PC-9 (cell line): ENCODE measurements at regions not wholly inside any gene's neighbourhood (a gene's known extent, or its start where the extent isn't known, plus 50 kb on each side); places are given as distances from the start of the nearest gene placed in this dataset.

ENCODE experiments used
- BruUV-seq: library from RNA; stranded (reverse); fragments of 400-500 nt; replicated peaks from 2 replicates; lab custom pipeline; 2021; lab: Mats Ljungman, UMichigan
- CTCF ChIA-PET: fragments of 300-600 bp; sonication (Branson Sonifier 250); formaldehyde crosslinking; loops from one replicate; lab custom pipeline; 2022; ENCODE audit warnings: antibody characterized with exemption; lab: Charles Lee
- POLR2A ChIA-PET: fragments of 300-600 bp; sonication (Branson Sonifier 250); formaldehyde crosslinking; loops from one replicate; lab custom pipeline; 2022; ENCODE audit warnings: antibody characterized with exemption; ENCODE audit not compliant: unreplicated experiment; lab: Charles Lee
- DNase-seq, 2 experiments: peaks; one replicate each; pipeline versions ENCODE4 v3.0.0 to v3.0.0-alpha.2; 2015 to 2022; ENCODE audit warnings: mixed read lengths in 1 of 2
- H2AFZ ChIP-seq: fragments of 200-600 bp; sonication (generic); 2 replicates; pipeline ENCODE4 v1.8.1; 2017; ENCODE audit warnings: antibody characterized with exemption
- H3F3A ChIP-seq: fragments of 200-600 bp; sonication (generic); 2 replicates; pipeline ENCODE4 v1.8.1; 2017; ENCODE audit warnings: antibody characterized with exemption, mild to moderate bottlenecking, low read depth; ENCODE audit not compliant: insufficient read depth
- H3K27ac ChIP-seq: fragments of 200-600 bp; sonication (generic); 2 replicates; pipeline ENCODE4 v1.6.1; 2016; ENCODE audit warnings: mixed run types
- H3K27me3 ChIP-seq: fragments of 200-600 bp; sonication (generic); 2 replicates; pipeline ENCODE4 v1.6.1; 2016; ENCODE audit warnings: low read depth, mixed run types; ENCODE audit not compliant: insufficient read depth
- H3K36me3 ChIP-seq: fragments of 200-600 bp; sonication (generic); 2 replicates; pipeline ENCODE4 v1.6.1; 2016; ENCODE audit warnings: low read depth, mixed run types
- H3K4me1 ChIP-seq: fragments of 200-600 bp; sonication (generic); replicated peaks from 2 replicates; pipeline ENCODE4 v1.6.1; 2016; ENCODE audit warnings: mixed run types; ENCODE audit not compliant: insufficient read depth
- H3K4me2 ChIP-seq: fragments of 200-600 bp; sonication (generic); 2 replicates; pipeline ENCODE4 v1.6.1; 2017; ENCODE audit warnings: mixed run types
- H3K4me3 ChIP-seq: fragments of 200-600 bp; sonication (generic); 2 replicates; pipeline ENCODE4 v1.6.1; 2016; ENCODE audit warnings: mixed run types
- H3K79me2 ChIP-seq: fragments of 200-600 bp; sonication (generic); 2 replicates; pipeline ENCODE4 v1.6.1; 2017; ENCODE audit warnings: low read depth, mixed run types
- H3K9me2 ChIP-seq: fragments of 200-600 bp; sonication (generic); 2 replicates; pipeline ENCODE4 v1.8.1; 2017; ENCODE audit warnings: mild to moderate bottlenecking; ENCODE audit not compliant: insufficient read depth
- H3K9me3 ChIP-seq: fragments of 200-600 bp; sonication (generic); 2 replicates; pipeline ENCODE4 v1.8.1; 2016; ENCODE audit warnings: low read depth; ENCODE audit not compliant: insufficient read depth
- H4K20me1 ChIP-seq: fragments of 200-600 bp; sonication (generic); 2 replicates; pipeline ENCODE4 v1.8.1; 2017; ENCODE audit not compliant: insufficient read depth
- CTCF ChIP-seq: fragments of 200-600 bp; sonication (generic); conservative IDR thresholded peaks from 2 replicates; pipeline ENCODE4 v1.6.1; 2017; ENCODE audit warnings: mixed run types, antibody characterized with exemption, mild to moderate bottlenecking, moderate library complexity
- EZH2 ChIP-seq: fragments of 200-600 bp; sonication (generic); IDR thresholded peaks from 2 replicates; pipeline ENCODE4 v1.8.0; 2017; ENCODE audit warnings: antibody characterized with exemption, low read depth
- intact Hi-C: fragments of 100-400 bp; cut with micrococcal nuclease; formaldehyde crosslinking; loops from one replicate; pipeline ENCODE4 v1.10.0; 2022; ENCODE audit not compliant: unreplicated experiment

GRCh38 chr18:41864216-41864615, 90.8 kb upstream of the PIK3C3 start:
- BruUV-seq: no TSS peak
- Histone ChIP-seq H3K36me3 (no peaks in the 10 kb centered on the region), H4K20me1 (no peaks in the 10 kb centered on the region), H3K79me2 (no peaks in the 10 kb centered on the region), H3F3A (no peaks in the 10 kb centered on the region), H3K27me3 (no peaks in the 10 kb centered on the region), H2AFZ (no peak overlapping the region), H3K4me3 (no peak overlapping the region), H3K27ac (no peak overlapping the region), H3K9me3 (no peaks in the 10 kb centered on the region), H3K9me2 (no peaks in the 10 kb centered on the region), H3K4me1 (no peaks in the 10 kb centered on the region), H3K4me2 (no peak overlapping the region)
- CTCF ChIA-PET: no interaction called here
- TF ChIP-seq CTCF: no peak
- no peak for TF ChIP-seq EZH2
- POLR2A ChIA-PET: no interaction called here
- intact Hi-C loops: no loop called here
- DNase-seq: no peak

GRCh38 chr18:41862921-41863320, 92.1 kb upstream of the PIK3C3 start:
- Histone ChIP-seq H3K27me3 (no peaks in the 10 kb centered on the region), H3K4me1 (no peaks in the 10 kb centered on the region), H3K36me3 (no peaks in the 10 kb centered on the region), H3K4me2 (no peak overlapping the region), H3K4me3 (no peak overlapping the region), H3K27ac (no peak overlapping the region), H4K20me1 (no peaks in the 10 kb centered on the region), H3K79me2 (no peaks in the 10 kb centered on the region), H3K9me2 (no peaks in the 10 kb centered on the region), H3K9me3 (no peaks in the 10 kb centered on the region), H3F3A (no peaks in the 10 kb centered on the region), H2AFZ (no peak overlapping the region)
- POLR2A ChIA-PET: no interaction called here
- TF ChIP-seq CTCF (no peak), EZH2 (no peak)
- no TSS peak for BruUV-seq
- intact Hi-C loops: no loop called here
- CTCF ChIA-PET: no interaction called here
- no peak for DNase-seq

- BruUV-seq: no TSS peak
- POLR2A ChIA-PET: no interaction called here
- no peaks in the 10 kb centered on the region for H3K36me3 ChIP-seq
Measured at GRCh38 chr18:41860987-41861386, 94.0 kb upstream of the PIK3C3 start.

More at GRCh38 chr18:41860987-41861386, 94.0 kb upstream of the PIK3C3 start:
- Histone ChIP-seq H3K4me3 (no peak overlapping the region), H3K9me2 (no peaks in the 10 kb centered on the region), H3K79me2 (no peaks in the 10 kb centered on the region), H3F3A (no peaks in the 10 kb centered on the region), H3K27me3 (no peaks in the 10 kb centered on the region), H2AFZ (no peak overlapping the region), H3K9me3 (no peaks in the 10 kb centered on the region), H3K4me1 (no peaks in the 10 kb centered on the region), H4K20me1 (no peaks in the 10 kb centered on the region), H3K27ac (no peak overlapping the region), H3K4me2 (no peak overlapping the region)
- DNase-seq: no peak
- CTCF ChIA-PET: no interaction called here
- TF ChIP-seq EZH2 (no peak), CTCF (no peak)
- intact Hi-C loops: no loop called here
